Right hindlimb (tissue), 1 donor: ENCODE measurements at regions not wholly inside any gene's neighbourhood (a gene's known extent, or its start where the extent isn't known, plus 50 kb on each side); places are given as distances from the start of the nearest gene placed in this dataset.
"Not testable (repeated sequence)": the region's sequence is repeated elsewhere in the genome, so short reads cannot be mapped to it uniquely, and the experiment has no call there.

Experiments
- DNase-seq: peaks from one replicate; pipeline ENCODE4 v3.0.0-alpha.2; 2018

DNA sequence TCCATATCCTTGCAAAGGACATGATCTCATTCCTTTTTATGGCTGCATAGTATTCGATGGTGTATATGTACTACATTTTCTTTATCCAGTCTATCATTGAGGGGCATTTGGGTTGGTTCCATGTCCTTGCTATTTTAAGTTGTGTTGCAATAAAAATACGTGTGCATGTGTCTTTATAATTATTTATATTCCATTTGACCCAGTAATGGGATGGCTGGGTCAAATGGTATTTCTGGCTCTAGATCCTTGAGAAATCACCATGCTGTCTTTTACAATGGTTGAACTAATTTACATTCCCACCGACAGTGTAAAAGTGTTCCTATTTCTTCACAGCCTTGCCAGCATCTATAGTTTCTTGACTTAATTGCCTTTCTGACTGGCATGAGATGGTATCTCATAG lies 972.6 kb upstream of the KCND2 start:
- DNase-seq: not testable (repeated sequence)

GRCh38 chr7:119320316-119320715 lies 952.7 kb upstream of the KCND2 start:
- DNase-seq: no peak

- DNase-seq: no peak
Measured at GRCh38 chr7:119329715-119330114, 943.3 kb upstream of the KCND2 start.

DNA sequence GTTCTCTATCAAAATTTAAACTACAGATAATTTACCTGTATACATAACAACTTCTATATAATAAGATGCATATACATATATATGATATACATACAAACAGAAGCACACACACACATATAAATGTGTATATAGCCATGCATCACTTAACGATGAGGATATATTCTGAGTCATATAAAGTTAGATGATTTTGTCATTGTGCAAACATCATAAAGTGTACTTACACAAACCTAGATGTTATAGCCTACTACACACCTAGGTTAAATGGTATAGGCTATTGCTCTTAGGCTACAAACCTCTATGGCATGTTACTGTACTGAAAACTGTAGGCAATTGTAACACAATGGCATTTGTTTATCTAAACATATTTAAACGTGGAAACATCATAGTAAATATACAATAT lies 937.6 kb upstream of the KCND2 start:
- DNase-seq: no peak

DNA sequence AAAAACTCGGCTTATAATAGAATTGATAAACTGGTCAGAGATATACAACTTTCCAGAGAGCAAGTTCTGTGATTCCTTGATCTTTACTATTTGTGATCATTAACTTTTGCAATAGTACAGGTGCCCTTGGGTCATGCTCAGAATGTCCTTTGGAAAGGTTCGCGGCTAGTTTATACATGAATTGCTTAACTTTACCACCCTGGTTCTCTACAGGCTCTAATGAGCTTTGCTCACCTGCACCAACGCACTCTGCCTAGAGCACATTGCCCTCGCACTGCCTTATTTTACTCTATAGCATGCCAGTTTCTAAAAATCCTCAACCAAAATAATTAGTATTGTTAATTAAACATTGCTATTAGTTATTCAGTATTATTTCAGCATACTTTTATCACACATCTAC lies 931.2 kb upstream of the KCND2 start:
- no peak for DNase-seq

DNA sequence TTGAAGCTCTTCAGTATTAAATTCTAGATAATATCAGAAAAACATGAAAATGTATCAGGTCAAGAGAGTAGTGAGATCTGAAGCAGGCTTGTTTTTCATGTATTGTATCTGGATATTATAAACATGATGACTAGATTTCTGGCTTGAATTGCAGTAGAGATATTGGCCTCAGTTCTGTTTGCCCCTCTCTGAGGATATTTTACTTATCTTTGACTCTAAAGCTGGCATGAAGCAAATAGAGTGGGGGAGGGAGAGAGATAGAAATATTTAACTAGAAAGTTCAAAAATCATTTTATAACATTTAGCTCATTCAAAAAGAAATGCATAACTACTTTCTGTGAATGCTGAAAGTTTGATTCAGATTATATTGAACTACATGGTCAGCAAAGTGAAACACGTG lies 929.7 kb upstream of the KCND2 start:
- DNase-seq: no peak

- DNase-seq: no peak
Measured at GRCh38 chr7:119344466-119344865, 928.5 kb upstream of the KCND2 start.

DNA sequence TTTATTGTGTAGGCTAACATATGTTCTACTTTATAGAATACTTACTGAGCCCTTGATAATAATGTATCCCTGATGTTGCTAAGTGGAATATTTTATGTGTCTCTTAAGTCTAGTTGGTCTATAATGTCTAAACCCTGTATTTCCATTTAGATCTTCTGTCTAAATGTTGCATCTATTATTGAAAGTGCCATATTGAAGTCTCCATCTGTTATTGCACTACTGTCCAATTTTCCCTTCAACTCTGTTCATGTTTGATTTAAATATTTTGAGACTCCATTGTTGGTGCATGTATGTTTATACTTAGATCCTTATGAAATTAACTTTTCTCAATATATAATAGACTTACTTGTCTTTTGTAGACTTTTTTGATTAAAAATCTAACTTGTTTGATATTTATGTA lies 924.5 kb upstream of the KCND2 start:
- DNase-seq: no peak

DNA sequence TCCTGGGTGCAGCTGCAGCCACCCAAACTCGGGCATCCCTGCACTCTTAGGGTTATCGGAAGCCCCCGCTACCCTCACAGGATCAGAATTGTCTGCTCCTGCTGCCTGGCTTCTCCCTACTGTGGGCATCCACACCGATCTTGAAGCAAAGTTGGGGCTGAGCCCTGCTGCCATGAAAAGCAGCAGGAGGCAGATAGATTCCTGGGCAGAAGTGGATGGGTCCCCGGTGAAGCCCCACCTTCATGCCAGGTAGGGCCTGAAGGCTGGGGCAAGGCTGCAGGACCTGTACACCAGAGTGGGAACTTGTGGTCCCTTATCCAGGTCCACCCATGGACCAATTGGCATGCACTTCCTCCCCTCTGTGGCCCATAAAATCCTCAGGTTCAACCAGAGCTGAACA lies 922.6 kb upstream of the KCND2 start:
- DNase-seq: no peak

DNA sequence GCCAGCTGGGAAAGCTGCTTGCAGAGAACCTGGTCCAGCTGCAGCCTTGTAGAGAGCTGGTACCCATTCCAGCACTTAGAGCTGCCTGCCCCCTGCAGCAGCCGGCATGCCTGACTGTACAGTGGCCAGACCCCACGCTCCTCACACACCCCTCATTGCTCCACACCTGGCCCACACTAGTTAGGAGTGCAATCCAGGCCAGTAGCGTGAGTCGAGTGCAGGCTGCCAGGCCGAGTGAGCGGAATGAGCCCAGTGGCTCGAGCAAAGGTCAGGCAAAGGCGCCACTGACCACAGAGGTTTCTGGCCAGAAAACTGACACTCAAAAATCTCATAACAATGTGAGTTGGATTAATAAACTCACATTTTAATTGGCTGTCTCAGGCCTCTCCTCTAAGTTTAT lies 921.7 kb upstream of the KCND2 start:
- DNase-seq: no peak

DNA sequence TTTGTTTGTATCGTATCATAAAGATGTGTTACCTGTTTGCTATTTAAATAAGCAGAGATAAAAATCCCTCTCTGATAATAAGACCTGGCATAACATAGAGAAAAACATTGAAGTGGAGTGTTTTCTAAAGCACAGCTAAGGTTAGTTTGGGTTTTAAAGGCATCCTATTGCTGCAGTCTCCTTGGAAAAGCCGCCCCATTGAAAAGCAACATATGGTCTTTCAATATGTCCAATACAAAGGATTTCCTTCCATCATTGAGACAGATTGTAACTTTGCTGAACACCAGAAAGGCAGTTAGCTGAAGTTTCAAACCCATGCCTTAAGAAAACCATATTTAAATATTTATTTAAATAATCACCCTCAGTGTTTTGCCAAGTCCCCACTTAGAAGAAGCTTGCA lies 898.5 kb upstream of the KCND2 start:
- DNase-seq: no peak

DNA sequence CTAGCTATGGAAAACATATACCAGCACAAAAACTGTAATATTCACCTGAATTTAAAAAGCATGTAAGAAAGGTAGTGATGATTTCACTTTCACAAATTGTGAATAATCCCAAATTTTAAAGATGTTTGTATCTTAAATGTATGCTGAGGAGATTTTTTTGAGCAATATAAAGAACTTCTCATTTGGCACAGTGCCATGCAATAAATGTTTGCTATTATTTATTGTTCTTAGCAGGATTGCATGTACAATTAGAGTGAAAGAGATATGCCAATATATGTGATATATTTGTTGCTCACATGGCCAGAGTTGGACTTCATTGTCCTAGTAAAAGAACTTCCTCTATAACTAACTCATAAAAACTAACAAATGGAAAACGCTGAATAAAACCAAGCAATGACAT lies 895.1 kb upstream of the KCND2 start:
- no peak for DNase-seq

GRCh38 chr7:119382726-119383125 lies 890.2 kb upstream of the KCND2 start:
- no peak for DNase-seq

GRCh38 chr7:119395024-119395423 lies 878.0 kb upstream of the KCND2 start:
- no peak for DNase-seq

DNA sequence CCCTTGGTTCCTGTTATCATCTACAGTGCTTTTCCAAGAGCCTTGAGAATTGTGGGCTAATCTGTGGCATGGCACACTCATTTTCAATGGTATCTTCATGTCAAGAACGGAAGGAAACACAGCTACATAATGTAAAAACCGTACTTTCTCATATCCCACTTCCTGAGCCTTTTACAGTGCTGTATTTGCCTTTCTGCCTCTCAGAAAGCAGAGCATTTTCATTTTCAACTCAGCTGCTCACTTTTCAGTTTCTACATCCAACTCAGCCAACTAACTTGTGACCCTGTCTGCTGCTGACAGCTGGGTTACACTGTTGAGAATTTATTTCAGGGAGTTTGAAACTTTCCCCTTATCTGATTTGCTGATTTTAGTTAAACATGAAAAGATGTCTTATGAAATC lies 875.8 kb upstream of the KCND2 start:
- no peak for DNase-seq

DNA sequence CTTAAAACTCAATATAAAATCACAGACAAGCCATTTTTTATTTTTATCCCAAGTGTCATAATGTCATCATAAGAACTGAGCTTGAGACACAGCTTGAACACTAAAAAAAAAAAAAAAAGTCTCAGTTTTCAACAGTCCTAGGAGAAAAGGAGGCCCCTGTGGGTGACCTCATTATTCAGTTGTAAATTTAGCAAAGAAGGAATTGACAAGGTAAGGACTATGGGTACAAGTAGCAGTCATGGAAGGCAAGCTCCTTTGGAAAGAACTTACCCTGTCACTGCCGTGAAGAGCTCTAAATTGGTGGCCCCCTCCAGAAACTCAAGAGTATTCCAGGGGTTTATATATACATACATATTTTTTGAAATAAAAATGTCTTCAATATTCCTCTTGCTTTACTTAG lies 864.4 kb upstream of the KCND2 start:
- no peak for DNase-seq

DNA sequence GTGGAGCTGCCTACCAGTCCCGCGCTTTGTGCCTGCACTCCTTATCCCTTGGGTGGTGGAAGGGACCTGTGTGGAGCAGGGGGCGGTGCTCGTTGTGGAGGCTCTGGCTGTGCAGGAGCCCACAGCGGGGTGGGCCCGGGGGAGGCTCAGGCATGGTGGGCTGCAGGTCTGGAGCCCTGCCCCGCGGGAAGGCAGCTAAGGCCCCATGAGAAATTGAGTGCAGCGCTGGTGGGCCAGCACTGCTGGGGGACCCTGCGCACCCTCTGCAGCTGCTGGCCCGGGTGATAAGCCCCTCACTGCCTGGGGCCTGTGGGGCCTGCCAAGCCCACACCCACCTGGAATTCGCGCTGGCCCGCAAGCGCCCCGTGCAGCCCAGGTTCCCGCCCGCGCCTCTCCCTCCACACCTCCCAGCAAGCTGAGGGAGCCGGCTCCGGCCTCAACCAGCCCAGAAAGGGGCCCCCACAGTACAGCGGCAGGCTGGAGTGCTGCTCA lies 859.6 kb upstream of the KCND2 start:
- DNase-seq: no peak

DNA sequence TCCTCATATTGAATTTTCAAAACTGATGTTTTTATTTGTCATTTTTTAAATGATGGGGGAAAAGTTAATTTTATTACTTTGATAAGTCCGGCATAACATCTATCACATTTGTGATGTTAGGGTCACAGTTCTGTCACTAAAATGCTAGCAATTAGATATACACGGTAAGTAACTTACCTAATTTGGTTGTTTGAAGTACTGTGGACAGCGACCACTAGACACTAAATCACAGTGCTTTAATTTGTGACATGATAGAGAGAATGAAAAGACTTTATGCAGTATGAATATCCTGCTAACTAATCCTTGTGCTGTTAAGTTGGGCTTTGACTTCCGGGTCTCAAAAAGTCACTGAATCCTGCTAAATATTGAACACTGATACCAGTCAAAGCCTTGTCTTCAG lies 857.3 kb upstream of the KCND2 start:
- no peak for DNase-seq

- no peak for DNase-seq
Measured at GRCh38 chr7:119421657-119422056, 851.3 kb upstream of the KCND2 start.

DNA sequence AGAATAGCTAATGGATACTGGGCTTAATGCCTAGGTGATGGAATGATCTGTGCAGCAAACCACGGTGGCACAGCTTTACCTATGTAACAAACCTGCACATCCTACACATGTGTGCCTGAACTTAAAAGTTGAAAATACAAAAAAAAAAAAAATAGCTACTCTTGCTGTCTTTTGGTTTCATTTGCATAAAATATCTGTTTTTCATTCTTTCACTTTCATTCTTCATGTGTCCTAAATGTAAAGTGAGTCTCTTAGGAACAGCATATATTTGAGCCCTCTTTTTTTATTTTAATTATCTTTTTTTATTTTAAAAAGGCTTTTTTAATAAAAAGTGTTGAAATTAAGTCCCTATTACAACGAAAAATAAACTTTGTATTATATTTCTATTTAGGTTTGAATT lies 836.1 kb upstream of the KCND2 start:
- DNase-seq: no peak

DNA sequence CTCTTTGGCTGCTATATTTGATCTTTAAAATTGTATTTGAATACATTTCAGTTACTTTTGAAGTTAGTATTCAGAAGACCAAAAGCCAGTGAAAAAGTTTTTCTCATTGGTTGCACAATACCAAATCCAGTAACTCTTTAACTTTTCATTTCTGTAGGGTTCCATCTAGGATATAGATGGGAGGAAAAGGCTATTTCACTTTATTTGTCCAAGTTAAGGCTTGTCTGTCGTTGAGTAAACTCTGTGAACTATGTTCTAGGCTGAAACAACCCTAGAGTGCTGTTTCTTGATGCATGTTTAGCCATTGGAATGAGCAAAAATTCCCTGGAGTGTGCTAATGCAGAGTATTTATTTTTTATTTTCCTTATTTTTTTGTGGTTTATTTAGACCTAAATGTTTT lies 834.7 kb upstream of the KCND2 start:
- DNase-seq: no peak

DNA sequence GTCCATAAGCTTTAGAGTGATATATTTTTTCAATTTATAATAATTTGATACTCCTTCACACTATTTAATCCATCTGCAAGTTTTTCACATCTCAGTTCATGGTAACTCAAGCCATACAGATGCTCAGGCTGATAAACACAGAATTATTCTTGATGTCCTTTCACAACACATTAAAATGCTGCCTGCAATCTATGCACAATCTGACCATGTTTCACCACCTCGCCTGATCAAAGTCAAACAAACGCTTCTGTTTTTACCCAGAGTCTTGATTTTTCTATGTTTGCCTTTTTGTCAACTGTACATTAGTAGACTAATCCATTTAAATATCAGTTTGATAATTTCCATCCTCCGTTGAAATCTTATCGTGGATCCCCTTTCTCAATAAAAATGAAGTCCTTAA lies 833.8 kb upstream of the KCND2 start:
- DNase-seq: no peak

DNA sequence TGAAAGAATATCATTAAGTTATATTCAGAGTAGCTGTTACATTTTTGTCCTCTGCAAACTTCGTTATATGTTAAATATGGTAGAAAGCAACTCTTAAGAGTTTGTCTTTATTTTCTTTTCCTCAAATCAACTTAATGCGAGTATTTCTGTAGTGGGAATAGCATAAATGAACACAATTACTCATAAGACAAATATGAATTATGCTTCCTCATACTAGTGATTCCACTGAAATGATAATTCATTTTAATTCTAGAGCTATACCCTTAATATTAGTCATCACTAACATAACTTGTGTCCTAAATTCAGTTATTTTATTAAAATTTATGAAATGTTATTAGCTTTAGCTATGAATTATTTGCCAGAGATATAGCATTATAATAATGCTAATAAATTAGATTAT lies 820.6 kb upstream of the KCND2 start:
- no peak for DNase-seq

DNA sequence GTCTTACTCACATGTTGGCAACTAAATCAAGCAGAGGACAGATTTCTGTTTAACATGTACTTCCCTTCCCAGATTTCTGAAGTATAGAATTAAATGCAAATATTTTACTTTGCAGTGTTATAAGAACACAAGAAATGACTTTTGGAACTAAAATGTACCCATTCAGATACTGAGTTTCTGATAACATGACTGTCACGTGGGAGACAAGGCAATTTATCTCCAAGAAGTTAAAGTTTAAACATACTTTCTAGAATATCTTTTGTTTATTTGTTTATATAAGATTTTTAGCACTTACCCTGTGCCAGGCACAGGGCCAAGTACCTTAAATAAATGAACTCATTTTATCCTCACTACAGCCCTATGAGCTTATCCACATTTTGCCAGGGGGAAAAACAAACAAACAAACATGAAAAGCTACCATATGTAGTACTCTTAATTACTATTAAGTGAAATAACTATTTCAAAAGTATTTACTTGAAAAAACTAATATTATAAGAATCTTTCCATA lies 807.1 kb upstream of the KCND2 start:
- no peak for DNase-seq

DNA sequence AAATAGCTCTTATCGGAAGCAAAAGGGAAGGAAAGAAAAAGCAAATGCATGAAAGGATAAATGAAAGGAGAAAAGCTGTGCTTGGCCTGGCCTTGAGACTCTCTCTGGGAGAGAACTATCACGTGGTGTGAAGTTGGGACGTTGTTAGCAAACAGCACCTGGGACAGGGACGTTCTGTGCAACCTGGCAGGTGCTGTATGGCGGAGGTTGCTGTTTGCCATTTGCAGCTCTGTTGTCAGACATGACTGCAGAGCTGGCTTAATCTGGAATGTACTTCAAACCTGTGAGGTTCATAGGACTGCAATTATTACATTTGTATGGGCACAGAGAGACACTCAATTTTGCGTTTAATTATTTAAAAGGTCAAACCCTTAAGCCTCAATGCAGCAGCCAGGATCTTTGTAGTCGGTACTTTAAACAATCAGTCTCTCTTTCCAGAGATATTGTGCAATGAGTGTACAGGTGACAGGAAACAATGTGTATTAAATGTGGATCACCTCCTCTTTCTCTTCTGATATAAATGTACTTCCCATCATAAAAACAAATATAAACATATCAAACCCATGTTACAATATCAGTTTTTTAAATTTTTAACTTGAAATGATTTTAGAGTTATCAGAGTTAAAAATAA lies 800.5 kb upstream of the KCND2 start:
- DNase-seq: no peak
